ENCODE measurements at regions not wholly inside any gene's neighbourhood (a gene's known extent, or its start where the extent isn't known, plus 50 kb on each side); places are given as distances from the start of the nearest gene placed in this dataset.

DNA sequence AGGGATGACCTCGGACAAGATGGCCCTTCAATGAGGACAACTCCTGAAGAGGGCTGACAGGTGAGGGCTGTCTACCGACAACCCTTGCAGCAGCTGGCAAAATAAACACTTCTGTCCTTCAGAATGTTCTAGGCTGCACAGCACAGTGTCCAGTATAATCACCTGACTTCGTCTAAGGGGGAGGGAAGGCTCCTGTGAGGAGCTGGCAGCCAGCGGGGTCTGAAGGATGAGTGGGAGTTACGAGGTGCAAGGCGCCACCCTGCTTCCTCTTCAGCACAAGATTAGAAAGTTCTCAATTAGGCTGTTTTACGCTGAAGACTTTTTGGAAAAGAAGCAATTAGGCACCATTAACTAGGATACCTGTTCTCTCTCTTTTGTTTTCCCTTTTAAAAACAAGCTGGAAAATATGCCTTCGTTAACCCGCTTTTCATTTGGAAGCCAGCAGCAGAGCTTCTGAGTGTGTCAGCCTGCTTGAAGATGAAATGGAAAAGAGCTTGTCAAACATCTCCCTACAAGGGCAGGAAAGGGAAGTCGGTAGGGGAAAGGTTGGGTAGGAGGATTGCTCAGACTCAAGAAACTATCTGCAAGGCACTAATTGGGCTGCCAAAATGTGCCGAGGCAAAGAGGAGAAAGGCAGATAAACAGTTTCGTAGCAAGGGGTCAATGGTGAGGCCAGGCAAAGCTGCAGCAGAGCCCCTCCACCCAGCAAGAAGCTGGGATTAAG, 592.2 kb upstream of the CADM1 start:
- Histone ChIP-seq H3K4me2 (ENCODE audit: extremely low read depth, insufficient read depth, low read length) (no peak overlapping the region), H4K20me1 (ENCODE audit: control insufficient read depth, extremely low read depth, insufficient read depth, low read length) (no peaks in the 10 kb centered on the region), H3K79me2 (ENCODE audit: control insufficient read depth, insufficient read depth, low read length) (no peaks in the 10 kb centered on the region), H3K4me1 (ENCODE audit: control insufficient read depth, extremely low read depth, insufficient read depth, low read length) (no peaks in the 10 kb centered on the region), H3K9me3 (ENCODE audit: control insufficient read depth, insufficient read depth, low read depth, low read length) (no peaks in the 10 kb centered on the region), H3K36me3 (ENCODE audit: control insufficient read depth, insufficient read depth, low read length) (no peaks in the 10 kb centered on the region), H3K4me3 (replicated peaks in 1 of 4; ENCODE audit: control extremely low read depth in 1 of 4, insufficient read depth in 1 of 4, low read depth in 3 of 4, low read length in 4 of 4) (no peak overlapping the region), H3K27me3 (ENCODE audit: control insufficient read depth, insufficient read depth, low read length) (no peaks in the 10 kb centered on the region), H2AFZ (ENCODE audit: low read length) (no peak overlapping the region), H3K27ac (ENCODE audit: insufficient read depth, low read length) (no peak overlapping the region), H3K9ac (ENCODE audit: insufficient read depth, low read length) (no peak overlapping the region)
- no peak for DNase-seq (ENCODE audit: low read depth in 2 of 2)
- TF ChIP-seq EZH2 (IDR thresholded peaks at IDR 0.05; ENCODE audit: low read length, missing control alignments): no peak
- TF ChIP-seq, protein P1, sequence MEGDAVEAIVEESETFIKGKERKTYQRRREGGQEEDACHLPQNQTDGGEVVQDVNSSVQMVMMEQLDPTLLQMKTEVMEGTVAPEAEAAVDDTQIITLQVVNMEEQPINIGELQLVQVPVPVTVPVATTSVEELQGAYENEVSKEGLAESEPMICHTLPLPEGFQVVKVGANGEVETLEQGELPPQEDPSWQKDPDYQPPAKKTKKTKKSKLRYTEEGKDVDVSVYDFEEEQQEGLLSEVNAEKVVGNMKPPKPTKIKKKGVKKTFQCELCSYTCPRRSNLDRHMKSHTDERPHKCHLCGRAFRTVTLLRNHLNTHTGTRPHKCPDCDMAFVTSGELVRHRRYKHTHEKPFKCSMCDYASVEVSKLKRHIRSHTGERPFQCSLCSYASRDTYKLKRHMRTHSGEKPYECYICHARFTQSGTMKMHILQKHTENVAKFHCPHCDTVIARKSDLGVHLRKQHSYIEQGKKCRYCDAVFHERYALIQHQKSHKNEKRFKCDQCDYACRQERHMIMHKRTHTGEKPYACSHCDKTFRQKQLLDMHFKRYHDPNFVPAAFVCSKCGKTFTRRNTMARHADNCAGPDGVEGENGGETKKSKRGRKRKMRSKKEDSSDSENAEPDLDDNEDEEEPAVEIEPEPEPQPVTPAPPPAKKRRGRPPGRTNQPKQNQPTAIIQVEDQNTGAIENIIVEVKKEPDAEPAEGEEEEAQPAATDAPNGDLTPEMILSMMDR (conservative IDR thresholded peaks at IDR 0.05 in 1 of 2, IDR thresholded peaks at IDR 0.05 in 1 of 2; ENCODE audit: low read depth in 1 of 2, low read length in 2 of 2): no peak

DNA sequence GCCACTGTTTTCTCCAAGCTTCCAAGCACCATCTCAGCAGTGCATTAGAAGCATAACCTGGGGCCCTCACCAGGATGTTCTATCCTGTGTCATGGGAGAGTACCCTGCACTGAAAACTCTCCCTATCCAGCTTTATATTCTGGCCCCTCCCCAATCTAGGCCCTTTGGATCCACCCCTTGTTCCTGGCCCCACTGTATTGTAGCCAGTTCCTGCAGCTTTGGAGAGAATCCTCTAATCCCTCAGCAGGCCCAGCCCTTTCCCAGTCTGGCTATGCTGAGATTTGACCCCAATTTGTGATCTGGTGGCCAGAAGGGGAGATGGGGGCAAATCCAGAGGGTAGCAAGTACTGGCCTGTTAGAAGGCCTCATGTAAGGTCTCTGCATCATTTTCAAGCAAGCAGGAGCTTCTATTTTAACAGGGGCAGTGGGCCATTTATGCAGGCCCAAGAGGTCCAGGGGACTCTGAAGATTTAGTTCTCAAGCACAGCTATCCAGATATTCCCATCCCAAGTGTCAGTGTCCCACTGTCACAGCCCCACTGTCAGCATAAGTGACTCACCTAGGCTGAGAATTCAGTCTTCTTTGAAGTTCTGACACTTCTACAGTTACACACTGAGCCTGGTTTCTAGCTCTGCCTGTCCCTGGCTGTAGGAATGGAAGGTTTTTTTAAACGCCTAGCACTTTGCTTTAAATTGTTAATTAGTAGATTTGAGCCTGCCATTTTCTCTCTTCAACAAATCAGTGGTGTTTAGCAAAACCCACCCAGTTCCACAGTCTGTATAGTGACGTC, 589.5 kb upstream of the CADM1 start:
- DNase-seq (ENCODE audit: low read depth in 2 of 2): no peak
- H3K27ac ChIP-seq (ENCODE audit: insufficient read depth, low read length): no peak overlapping the region
- H4K20me1 ChIP-seq (ENCODE audit: control insufficient read depth, extremely low read depth, insufficient read depth, low read length): no peaks in the 10 kb centered on the region
- H3K36me3 ChIP-seq (ENCODE audit: control insufficient read depth, insufficient read depth, low read length): no peaks in the 10 kb centered on the region
- H3K4me2 ChIP-seq (ENCODE audit: extremely low read depth, insufficient read depth, low read length): no peak overlapping the region
- no peaks in the 10 kb centered on the region for H3K79me2 ChIP-seq (ENCODE audit: control insufficient read depth, insufficient read depth, low read length)
- H3K9ac ChIP-seq (ENCODE audit: insufficient read depth, low read length): no peak overlapping the region
- no peaks in the 10 kb centered on the region for H3K9me3 ChIP-seq (ENCODE audit: control insufficient read depth, insufficient read depth, low read depth, low read length)
- H2AFZ ChIP-seq (ENCODE audit: low read length): no peak overlapping the region
- no peak overlapping the region for H3K4me3 ChIP-seq (replicated peaks in 1 of 4; ENCODE audit: control extremely low read depth in 1 of 4, insufficient read depth in 1 of 4, low read depth in 3 of 4, low read length in 4 of 4)
- no peaks in the 10 kb centered on the region for H3K4me1 ChIP-seq (ENCODE audit: control insufficient read depth, extremely low read depth, insufficient read depth, low read length)
- TF ChIP-seq, protein P1 (conservative IDR thresholded peaks at IDR 0.05 in 1 of 2, IDR thresholded peaks at IDR 0.05 in 1 of 2; ENCODE audit: low read depth in 1 of 2, low read length in 2 of 2): no peak
- TF ChIP-seq EZH2 (IDR thresholded peaks at IDR 0.05; ENCODE audit: low read length, missing control alignments): no peak
- no peaks in the 10 kb centered on the region for H3K27me3 ChIP-seq (ENCODE audit: control insufficient read depth, insufficient read depth, low read length)

DNA sequence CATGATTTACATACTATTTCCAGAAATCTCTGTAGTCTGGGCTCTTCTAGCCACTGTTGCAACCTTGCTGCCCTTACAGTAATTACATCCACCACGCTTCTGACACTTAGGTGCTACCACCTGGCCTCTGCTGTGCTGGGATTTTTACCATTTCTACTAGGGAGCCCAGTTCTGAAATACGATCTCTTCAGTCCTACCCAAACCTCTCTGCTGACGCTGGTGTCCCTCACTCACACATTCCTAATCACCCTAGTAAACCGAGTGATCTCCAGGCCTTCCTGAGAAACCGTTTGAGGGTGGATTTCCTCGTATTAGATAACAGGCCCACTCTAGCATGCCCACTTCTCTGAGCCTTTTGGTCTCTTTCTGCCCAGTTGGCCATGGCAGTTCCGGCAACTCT, 588.9 kb upstream of the CADM1 start:
- Histone ChIP-seq H3K4me1 (ENCODE audit: control insufficient read depth, extremely low read depth, insufficient read depth, low read length) (no peaks in the 10 kb centered on the region), H3K79me2 (ENCODE audit: control insufficient read depth, insufficient read depth, low read length) (no peaks in the 10 kb centered on the region), H3K4me2 (ENCODE audit: extremely low read depth, insufficient read depth, low read length) (no peak overlapping the region), H4K20me1 (ENCODE audit: control insufficient read depth, extremely low read depth, insufficient read depth, low read length) (no peaks in the 10 kb centered on the region), H3K4me3 (replicated peaks in 1 of 4; ENCODE audit: control extremely low read depth in 1 of 4, insufficient read depth in 1 of 4, low read depth in 3 of 4, low read length in 4 of 4) (no peak overlapping the region), H3K36me3 (ENCODE audit: control insufficient read depth, insufficient read depth, low read length) (no peaks in the 10 kb centered on the region), H3K27me3 (ENCODE audit: control insufficient read depth, insufficient read depth, low read length) (no peaks in the 10 kb centered on the region), H3K9ac (ENCODE audit: insufficient read depth, low read length) (no peak overlapping the region), H3K27ac (ENCODE audit: insufficient read depth, low read length) (no peak overlapping the region), H2AFZ (ENCODE audit: low read length) (no peak overlapping the region), H3K9me3 (ENCODE audit: control insufficient read depth, insufficient read depth, low read depth, low read length) (no peaks in the 10 kb centered on the region)
- TF ChIP-seq, protein P1 (conservative IDR thresholded peaks at IDR 0.05 in 1 of 2, IDR thresholded peaks at IDR 0.05 in 1 of 2; ENCODE audit: low read depth in 1 of 2, low read length in 2 of 2): no peak
- no peak for TF ChIP-seq EZH2 (IDR thresholded peaks at IDR 0.05; ENCODE audit: low read length, missing control alignments)
- no peak for DNase-seq (ENCODE audit: low read depth in 2 of 2)
